GM19397 (cell line): ENCODE measurements at regions not wholly inside any gene's neighbourhood (a gene's known extent, or its start where the extent isn't known, plus 50 kb on each side); places are given as distances from the start of the nearest gene placed in this dataset.

Source experiments
- ATAC-seq: cut with Tn5 transposase; IDR thresholded peaks from one replicate; pipeline ENCODE4 v1.9.1; 2021; ENCODE audit warnings: mild to moderate bottlenecking, moderate library complexity; ENCODE audit not compliant: unreplicated experiment

- no peak for ATAC-seq
Observed at GRCh38 chr1:172973424-172973823, 77.3 kb downstream of the TNFSF18 start.

GRCh38 chr1:172976222-172977041 lies 74.3 kb downstream of the TNFSF18 start:
- no peak for ATAC-seq

- ATAC-seq = no peak
Observed at GRCh38 chr1:172977296-172978017, 73.3 kb downstream of the TNFSF18 start.

- no peak for ATAC-seq
Observed at GRCh38 chr1:172978595-172978994, 72.1 kb downstream of the TNFSF18 start.

- ATAC-seq = no peak
Observed at GRCh38 chr1:172979828-172980227, 70.9 kb downstream of the TNFSF18 start.

- no peak for ATAC-seq
Observed at GRCh38 chr1:172980456-172980855, 70.3 kb downstream of the TNFSF18 start.

- no peak for ATAC-seq
Observed at GRCh38 chr1:172980971-172981370, 69.8 kb downstream of the TNFSF18 start.
